Fibroblast of lung (primary cell): ENCODE measurements at regions not wholly inside any gene's neighbourhood (a gene's known extent, or its start where the extent isn't known, plus 50 kb on each side); places are given as distances from the start of the nearest gene placed in this dataset.

Experiments used
- EZH2 ChIP-seq: IDR thresholded peaks from 2 replicates; pipeline ENCODE4 v1.5.1; 2012; ENCODE audit warnings: low read length, control low read depth, mild to moderate bottlenecking; ENCODE audit errors: missing control alignments
- TF ChIP-seq, protein P1 (sequence below), 2 donors: IDR thresholded peaks in 1 of 2; conservative IDR thresholded peaks in 1 of 2; 1 replicate in 1 of 2; 2 replicates in 1 of 2; pipeline ENCODE4 v1.5.1; 2011 to 2012; ENCODE audit warnings: low read length in 2 of 2, control low read depth in 1 of 2, inconsistent platforms in 1 of 2, low read depth in 1 of 2, mild to moderate bottlenecking in 1 of 2

DNA sequence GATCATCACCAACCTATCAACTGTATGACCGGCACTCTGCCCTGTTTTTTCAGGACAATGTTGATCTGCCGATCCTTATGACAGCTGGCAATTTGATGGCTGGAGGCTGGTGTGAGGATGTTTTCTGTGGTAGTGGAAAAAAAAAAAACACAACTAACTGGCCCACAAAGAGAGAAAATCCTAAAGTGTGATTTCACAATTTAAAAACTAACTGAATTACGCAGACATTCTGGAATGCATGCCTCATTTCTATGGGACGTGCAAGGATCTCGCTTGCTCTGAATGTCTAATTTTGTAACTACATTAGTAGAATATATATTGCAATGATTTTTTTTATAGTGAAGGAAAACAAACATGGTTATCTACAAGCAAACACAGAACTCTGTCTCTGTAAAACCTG lies 590.5 kb downstream of the ETS1 start:
- TF ChIP-seq, protein P1, sequence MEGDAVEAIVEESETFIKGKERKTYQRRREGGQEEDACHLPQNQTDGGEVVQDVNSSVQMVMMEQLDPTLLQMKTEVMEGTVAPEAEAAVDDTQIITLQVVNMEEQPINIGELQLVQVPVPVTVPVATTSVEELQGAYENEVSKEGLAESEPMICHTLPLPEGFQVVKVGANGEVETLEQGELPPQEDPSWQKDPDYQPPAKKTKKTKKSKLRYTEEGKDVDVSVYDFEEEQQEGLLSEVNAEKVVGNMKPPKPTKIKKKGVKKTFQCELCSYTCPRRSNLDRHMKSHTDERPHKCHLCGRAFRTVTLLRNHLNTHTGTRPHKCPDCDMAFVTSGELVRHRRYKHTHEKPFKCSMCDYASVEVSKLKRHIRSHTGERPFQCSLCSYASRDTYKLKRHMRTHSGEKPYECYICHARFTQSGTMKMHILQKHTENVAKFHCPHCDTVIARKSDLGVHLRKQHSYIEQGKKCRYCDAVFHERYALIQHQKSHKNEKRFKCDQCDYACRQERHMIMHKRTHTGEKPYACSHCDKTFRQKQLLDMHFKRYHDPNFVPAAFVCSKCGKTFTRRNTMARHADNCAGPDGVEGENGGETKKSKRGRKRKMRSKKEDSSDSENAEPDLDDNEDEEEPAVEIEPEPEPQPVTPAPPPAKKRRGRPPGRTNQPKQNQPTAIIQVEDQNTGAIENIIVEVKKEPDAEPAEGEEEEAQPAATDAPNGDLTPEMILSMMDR (conservative IDR thresholded peaks at IDR 0.05 in 1 of 2, IDR thresholded peaks at IDR 0.05 in 1 of 2; ENCODE audit: low read depth in 1 of 2, low read length in 2 of 2): no peak
- no peak for TF ChIP-seq EZH2
